B cell (primary cell): ENCODE measurements at regions not wholly inside any gene's neighbourhood (a gene's known extent, or its start where the extent isn't known, plus 50 kb on each side); places are given as distances from the start of the nearest gene placed in this dataset.

Experiments used
- ATAC-seq: fragments of 200-7000 bp; cut with Tn5 transposase; one replicate; pipeline ENCODE4 v1.10.0; 2021; ENCODE audit warnings: low read depth, mild to moderate bottlenecking, moderate number of reproducible peaks, moderate library complexity
- CTCF ChIA-PET: fragments of 350-600 bp; sonication (Branson Sonifier 250); formaldehyde crosslinking; loops from one replicate; lab custom pipeline; 2021; ENCODE audit warnings: antibody characterized with exemption, inconsistent platforms; lab: Charles Lee
- POLR2A ChIA-PET: fragments of 350-600 bp; sonication (Branson Sonifier 250); formaldehyde crosslinking; loops from one replicate; lab custom pipeline; 2021; ENCODE audit warnings: antibody characterized with exemption; lab: Charles Lee
- DNase-seq: peaks from one replicate; pipeline ENCODE4 v3.0.0; 2013
- H2AFZ ChIP-seq: 2 replicates; pipeline ENCODE4 v1.6.1; 2012; ENCODE audit warnings: mild to moderate bottlenecking, low read depth, low read length; ENCODE audit not compliant: insufficient read depth, poor library complexity, severe bottlenecking
- H3K27ac ChIP-seq, 2 donors: 1 replicate in 1 of 2; 2 replicates in 1 of 2; pipeline ENCODE4 v1.5.1; 2012 to 2013; ENCODE audit warnings: low read length in 2 of 2, mild to moderate bottlenecking in 2 of 2, moderate library complexity in 1 of 2
- H3K27me3 ChIP-seq, 4 experiments: fragments of 200-600 bp in 1 of 4; sonication (generic) in 1 of 4; replicated peaks in 1 of 4; 1 replicate in 2 of 4; 2 replicates in 2 of 4; pipeline versions ENCODE4 v1.6.1 to v1.7.0; 2013 to 2016; ENCODE audit warnings: low read length in 3 of 4, mild to moderate bottlenecking in 2 of 4, mixed read lengths in 1 of 4, moderate library complexity in 1 of 4; ENCODE audit not compliant: insufficient read depth in 4 of 4, control insufficient read depth in 3 of 4; ENCODE audit errors: control extremely low read depth in 1 of 4
- H3K36me3 ChIP-seq, 2 experiments: replicated peaks in 1 of 2; 1 replicate in 1 of 2; 2 replicates in 1 of 2; pipeline versions ENCODE4 v1.6.1 to v1.7.1; 2013; ENCODE audit warnings: low read length in 1 of 2; ENCODE audit not compliant: insufficient read depth in 2 of 2, control insufficient read depth in 1 of 2; ENCODE audit errors: control extremely low read depth in 1 of 2, extremely low read depth in 1 of 2
- H3K4me1 ChIP-seq, 2 donors: fragments of 200-600 bp in 1 of 2; sonication (generic) in 1 of 2; 1 replicate in 1 of 2; 2 replicates in 1 of 2; pipeline versions ENCODE4 v1.5.1 to v1.6.1; 2013 to 2017; ENCODE audit warnings: low read length in 2 of 2; ENCODE audit not compliant: control insufficient read depth in 2 of 2, insufficient read depth in 2 of 2
- H3K4me2 ChIP-seq: replicated peaks from 2 replicates; pipeline ENCODE3; 2012; ENCODE audit warnings: mild to moderate bottlenecking, low read depth, low read length; ENCODE audit not compliant: poor library complexity, severe bottlenecking
- H3K4me3 ChIP-seq, 5 experiments: fragments of 200-600 bp in 1 of 5; sonication (generic) in 1 of 5; 1 replicate in 3 of 5; 2 replicates in 2 of 5; pipeline versions ENCODE4 v1.5.1 to v1.7.0; 2011 to 2016; ENCODE audit warnings: low read length in 4 of 5, mild to moderate bottlenecking in 4 of 5, low read depth in 2 of 5, control low read depth in 1 of 5, moderate library complexity in 1 of 5; ENCODE audit not compliant: insufficient read depth in 1 of 5; ENCODE audit errors: control extremely low read depth in 1 of 5, extremely low read depth in 1 of 5
- H3K79me2 ChIP-seq: fragments of 200-600 bp; sonication (generic); one replicate; pipeline ENCODE4 v1.6.0; 2016; ENCODE audit warnings: low read length; ENCODE audit not compliant: control insufficient read depth, insufficient read depth
- H3K9ac ChIP-seq: fragments of 200-600 bp; sonication (generic); 2 replicates; pipeline ENCODE4 v1.6.1; 2017; ENCODE audit warnings: mild to moderate bottlenecking, low read length, moderate library complexity
- H3K9me3 ChIP-seq, 3 donors: one replicate each; pipeline versions ENCODE4 v1.6.1 to v1.7.1; 2013; ENCODE audit warnings: low read length in 2 of 3; ENCODE audit not compliant: control insufficient read depth in 2 of 3, insufficient read depth in 1 of 3; ENCODE audit errors: control extremely low read depth in 1 of 3
- H4K20me1 ChIP-seq: 2 replicates; pipeline ENCODE4 v1.6.0; 2012; ENCODE audit warnings: mild to moderate bottlenecking, low read length; ENCODE audit not compliant: insufficient read depth, control insufficient read depth, poor library complexity, severe bottlenecking
- H3K27ac Mint-ChIP-seq: one replicate; pipeline ENCODE4 v1.8.0; 2021; ENCODE audit warnings: mixed read lengths
- H3K27me3 Mint-ChIP-seq: one replicate; pipeline ENCODE4 v1.8.0; 2021; ENCODE audit warnings: mixed read lengths
- H3K4me1 Mint-ChIP-seq: one replicate; pipeline ENCODE4 v1.8.0; 2021; ENCODE audit warnings: mixed read lengths
- H3K4me3 Mint-ChIP-seq: one replicate; pipeline ENCODE4 v1.8.0; 2021; ENCODE audit warnings: mixed read lengths
- H3K9me3 Mint-ChIP-seq: one replicate; pipeline ENCODE4 v1.8.0; 2022; ENCODE audit warnings: mixed read lengths; ENCODE audit not compliant: insufficient read depth
- CTCF ChIP-seq: fragments of 200-600 bp; IDR thresholded peaks from one replicate; pipeline ENCODE4 v1.8.0; 2022; ENCODE audit warnings: antibody characterized with exemption, mild to moderate bottlenecking
- EZH2 ChIP-seq: IDR thresholded peaks from 2 replicates; pipeline ENCODE4 v1.6.1; 2012; ENCODE audit warnings: borderline replicate concordance, low read depth, mild to moderate bottlenecking, moderate library complexity, low read length; ENCODE audit not compliant: insufficient read depth, poor library complexity, severe bottlenecking
- WGBS: methylation state at CpG from one replicate; pipeline ENCODE4 v1.1.5; 2013; ENCODE audit warnings: missing lambda C conversion rate; ENCODE audit not compliant: insufficient coverage; 5-methylcytosine and 5-hydroxymethylcytosine counted together
- intact Hi-C: fragments of 100-400 bp; cut with micrococcal nuclease; formaldehyde crosslinking; loops from one replicate; pipeline ENCODE4 v1.10.0; 2022

- CTCF ChIA-PET, result no interaction called here
- Mint-ChIP-seq H3K9me3 (no peaks in the 10 kb centered on the region), H3K4me1 (no peaks in the 10 kb centered on the region), H3K4me3 (no peak overlapping the region), H3K27me3 (no peaks in the 10 kb centered on the region), H3K27ac (no peak overlapping the region)
- POLR2A ChIA-PET, result no interaction called here
- H3K36me3 ChIP-seq, result no peaks in the 10 kb centered on the region
- H4K20me1 ChIP-seq, result no peaks in the 10 kb centered on the region
- no peak overlapping the region for H3K27ac ChIP-seq
- 69% methylated on average over 2 of the region's 4 CpGs for WGBS
- no peak overlapping the region for H3K4me3 ChIP-seq
- intact Hi-C loops, result no loop called here
- H3K4me1 ChIP-seq, result no peaks in the 10 kb centered on the region
- no peak for TF ChIP-seq EZH2
- no peak for TF ChIP-seq CTCF
- no peak overlapping the region for H3K9ac ChIP-seq
- H3K9me3 ChIP-seq, result no peaks in the 10 kb centered on the region
- ATAC-seq, result no peak
- no peak for DNase-seq
- H2AFZ ChIP-seq, result no peak overlapping the region
- no peaks in the 10 kb centered on the region for H3K27me3 ChIP-seq
- H3K79me2 ChIP-seq, result no peaks in the 10 kb centered on the region
- H3K4me2 ChIP-seq, result no peak overlapping the region
Measured at GRCh38 chr11:80782135-80782885, 1341.5 kb upstream of the TENM4 start.

GRCh38 chr11:80779905-80780605 lies 1339.2 kb upstream of the TENM4 start:
- DNase-seq (no peak), ATAC-seq (no peak)
- Mint-ChIP-seq H3K4me1 (no peaks in the 10 kb centered on the region), H3K4me3 (no peak overlapping the region), H3K27me3 (no peaks in the 10 kb centered on the region), H3K27ac (no peak overlapping the region), H3K9me3 (no peaks in the 10 kb centered on the region)
- intact Hi-C loops, result no loop called here
- no peaks in the 10 kb centered on the region for H3K36me3 ChIP-seq
- no peaks in the 10 kb centered on the region for H4K20me1 ChIP-seq
- no peak overlapping the region for H3K4me2 ChIP-seq
- POLR2A ChIA-PET, result no interaction called here
- no peaks in the 10 kb centered on the region for H3K9me3 ChIP-seq
- H2AFZ ChIP-seq, result no peak overlapping the region
- no peak overlapping the region for H3K9ac ChIP-seq
- H3K27me3 ChIP-seq, result no peaks in the 10 kb centered on the region
- no peaks in the 10 kb centered on the region for H3K79me2 ChIP-seq
- TF ChIP-seq CTCF (no peak), EZH2 (no peak)
- H3K27ac ChIP-seq, result no peak overlapping the region
- 39% methylated on average over 2 of the region's 5 CpGs for WGBS
- CTCF ChIA-PET, result no interaction called here
- no peak overlapping the region for H3K4me3 ChIP-seq
- no peaks in the 10 kb centered on the region for H3K4me1 ChIP-seq
